GM18868 (cell line): ENCODE measurements at regions not wholly inside any gene's neighbourhood (a gene's known extent, or its start where the extent isn't known, plus 50 kb on each side); places are given as distances from the start of the nearest gene placed in this dataset.
A peak's percentile ranks its signal among the peaks of the same experiment; 100 is the strongest.
"Not testable (repeated sequence)": the region's sequence is repeated elsewhere in the genome, so short reads cannot be mapped to it uniquely, and the experiment has no call there.

Experiments
- ATAC-seq: cut with Tn5 transposase; IDR thresholded peaks from one replicate; pipeline ENCODE4 v1.9.1; 2021; ENCODE audit warnings: mild to moderate bottlenecking, moderate library complexity; ENCODE audit not compliant: unreplicated experiment

- peak; percentile 83 for ATAC-seq
Measured at GRCh38 chr4:108466936-108467902, 153.2 kb upstream of the RPL34 start.

GRCh38 chr4:108465886-108466500 lies 154.4 kb upstream of the RPL34 start:
- no peak for ATAC-seq

GRCh38 chr4:108458681-108459080 lies 161.7 kb upstream of the RPL34 start:
- no peak for ATAC-seq

- ATAC-seq = no peak
Measured at GRCh38 chr4:108454227-108454626, 166.1 kb upstream of the RPL34 start.

- no peak for ATAC-seq
Measured at GRCh38 chr4:108453366-108453765, 167.0 kb upstream of the RPL34 start.

GRCh38 chr4:108450236-108450898 lies 170.0 kb upstream of the RPL34 start:
- ATAC-seq = no peak

- ATAC-seq = no peak
Measured at GRCh38 chr4:108449129-108449528, 171.2 kb upstream of the RPL34 start.

- no peak for ATAC-seq
Measured at GRCh38 chr4:108446556-108446955, 173.8 kb upstream of the RPL34 start.

- no peak for ATAC-seq
Measured at GRCh38 chr4:108445716-108446115, 174.7 kb upstream of the RPL34 start.

GRCh38 chr4:108443585-108443984 lies 176.8 kb upstream of the RPL34 start:
- no peak for ATAC-seq

GRCh38 chr4:108433832-108434231 lies 186.5 kb upstream of the RPL34 start:
- no peak for ATAC-seq

GRCh38 chr4:108433394-108433793 lies 187.0 kb upstream of the RPL34 start:
- ATAC-seq = not testable (repeated sequence)

GRCh38 chr4:108432418-108432817 lies 188.0 kb upstream of the RPL34 start:
- no peak for ATAC-seq

- ATAC-seq = no peak
Measured at GRCh38 chr4:108431986-108432385, 188.4 kb upstream of the RPL34 start.

- ATAC-seq = no peak
Measured at GRCh38 chr4:108430921-108431320, 189.5 kb upstream of the RPL34 start.

- ATAC-seq = no peak
Measured at GRCh38 chr4:108429662-108430061, 190.7 kb upstream of the RPL34 start.

GRCh38 chr4:108428923-108429322 lies 191.5 kb upstream of the RPL34 start:
- ATAC-seq = no peak

- ATAC-seq = no peak
Measured at GRCh38 chr4:108427946-108428485, 192.4 kb upstream of the RPL34 start.

- no peak for ATAC-seq
Measured at GRCh38 chr4:108426493-108426892, 193.9 kb upstream of the RPL34 start.

- no peak for ATAC-seq
Measured at GRCh38 chr4:108425988-108426387, 194.4 kb upstream of the RPL34 start.

- no peak for ATAC-seq
Measured at GRCh38 chr4:108417923-108418322, 202.5 kb upstream of the RPL34 start.
